ENCODE measurements at regions not wholly inside any gene's neighbourhood (a gene's known extent, or its start where the extent isn't known, plus 50 kb on each side); places are given as distances from the start of the nearest gene placed in this dataset.

- H3K4me3 ChIP-seq: no peak overlapping the region
- H3K4me1 ChIP-seq: no peaks in the 10 kb centered on the region
- WGBS, 2 donors: 78 to 81% methylated on average over 6 of the region's 6 CpGs
- no peaks in the 10 kb centered on the region for H3K36me3 ChIP-seq (ENCODE audit: low read depth, missing control alignments)
- DNase-seq: no peak
- H3K27ac ChIP-seq: no peak overlapping the region
- no peaks in the 10 kb centered on the region for H3K9me3 ChIP-seq
- intact Hi-C loops (cut with DNase I; ENCODE audit: low total_unique reads): no loop called here
- TF ChIP-seq POLR2A (IDR thresholded peaks at IDR 0.05) (no peak), CTCF (IDR thresholded peaks at IDR 0.05) (no peak)
- H3K27me3 ChIP-seq: no peaks in the 10 kb centered on the region
These were observed 462.4 kb downstream of the RAP2B start for GRCh38 chr3:153624310-153625030.

GRCh38 chr3:153625506-153625905, 463.5 kb downstream of the RAP2B start:
- no peak overlapping the region for H3K4me3 ChIP-seq
- no peak overlapping the region for H3K27ac ChIP-seq
- H3K27me3 ChIP-seq: no peaks in the 10 kb centered on the region
- H3K9me3 ChIP-seq: no peaks in the 10 kb centered on the region
- WGBS, 2 donors: 90 to 93% methylated on average over 3 of the region's 3 CpGs
- no peak for DNase-seq
- H3K36me3 ChIP-seq (ENCODE audit: low read depth, missing control alignments): no peaks in the 10 kb centered on the region
- no peak for TF ChIP-seq CTCF (IDR thresholded peaks at IDR 0.05)
- TF ChIP-seq POLR2A (IDR thresholded peaks at IDR 0.05): no peak
- H3K4me1 ChIP-seq: no peaks in the 10 kb centered on the region
- intact Hi-C loops (cut with DNase I; ENCODE audit: low total_unique reads): no loop called here

- Histone ChIP-seq H3K27me3 (no peaks in the 10 kb centered on the region), H3K4me3 (no peak overlapping the region), H3K4me1 (no peaks in the 10 kb centered on the region), H3K9me3 (no peaks in the 10 kb centered on the region), H3K27ac (no peak overlapping the region), H3K36me3 (ENCODE audit: low read depth, missing control alignments) (no peaks in the 10 kb centered on the region)
- TF ChIP-seq POLR2A (IDR thresholded peaks at IDR 0.05): no peak
- TF ChIP-seq CTCF (IDR thresholded peaks at IDR 0.05): no peak
- DNase-seq: no peak
- WGBS, 2 donors: 89 to 93% methylated on average over 2 of the region's 2 CpGs
- intact Hi-C loops (cut with DNase I; ENCODE audit: low total_unique reads): no loop called here
These were observed 464.1 kb downstream of the RAP2B start for GRCh38 chr3:153626158-153626557.

GRCh38 chr3:153628591-153628990, 466.6 kb downstream of the RAP2B start:
- Histone ChIP-seq H3K36me3 (ENCODE audit: low read depth, missing control alignments) (no peaks in the 10 kb centered on the region), H3K4me3 (no peak overlapping the region), H3K27me3 (no peaks in the 10 kb centered on the region), H3K27ac (no peak overlapping the region), H3K9me3 (no peaks in the 10 kb centered on the region), H3K4me1 (no peaks in the 10 kb centered on the region)
- no peak for DNase-seq
- 70 to 80% methylated on average over 4 of the region's 4 CpGs for WGBS, 2 donors
- TF ChIP-seq POLR2A (IDR thresholded peaks at IDR 0.05): no peak
- TF ChIP-seq CTCF (IDR thresholded peaks at IDR 0.05): no peak
- intact Hi-C loops (cut with DNase I; ENCODE audit: low total_unique reads): no loop called here

GRCh38 chr3:153629148-153629547, 467.1 kb downstream of the RAP2B start:
- H3K27ac ChIP-seq: no peak overlapping the region
- H3K27me3 ChIP-seq: no peaks in the 10 kb centered on the region
- no peaks in the 10 kb centered on the region for H3K4me1 ChIP-seq
- H3K9me3 ChIP-seq: no peaks in the 10 kb centered on the region
- intact Hi-C loops (cut with DNase I; ENCODE audit: low total_unique reads): no loop called here
- DNase-seq: no peak
- TF ChIP-seq CTCF (IDR thresholded peaks at IDR 0.05): no peak
- TF ChIP-seq POLR2A (IDR thresholded peaks at IDR 0.05): no peak
- 93 to 96% methylated on average over 2 of the region's 2 CpGs for WGBS, 2 donors
- no peak overlapping the region for H3K4me3 ChIP-seq
- H3K36me3 ChIP-seq (ENCODE audit: low read depth, missing control alignments): no peaks in the 10 kb centered on the region

Measured in testis (tissue), 2 donors.